WTC11 (cell line): ENCODE measurements at regions not wholly inside any gene's neighbourhood (a gene's known extent, or its start where the extent isn't known, plus 50 kb on each side); places are given as distances from the start of the nearest gene placed in this dataset.

Experiments
- ATAC-seq: fragments of 200-7000 bp; cut with Tn5 transposase; 2 replicates; pipeline ENCODE4 v1.10.0; 2021; ENCODE audit warnings: mild to moderate bottlenecking, moderate library complexity
- CTCF ChIA-PET: fragments of 300-600 bp; sonication (Branson Sonifier 250); formaldehyde crosslinking; loops from one replicate; lab custom pipeline; 2021; ENCODE audit warnings: antibody characterized with exemption; lab: Charles Lee
- POLR2A ChIA-PET: fragments of 350-600 bp; sonication (Branson Sonifier 250); formaldehyde crosslinking; loops from one replicate; lab custom pipeline; 2021; ENCODE audit warnings: antibody characterized with exemption; lab: Charles Lee
- DNase-seq: peaks from one replicate; pipeline ENCODE4 v3.0.0; 2021; ENCODE audit warnings: low spot score
- H3K27ac Mint-ChIP-seq: 2 replicates; pipeline ENCODE4 v1.8.0; 2021; ENCODE audit warnings: mixed read lengths
- H3K27me3 Mint-ChIP-seq: 2 replicates; pipeline ENCODE4 v1.8.0; 2021; ENCODE audit warnings: low read depth, mild to moderate bottlenecking, moderate library complexity, mixed read lengths
- H3K36me3 Mint-ChIP-seq: 2 replicates; pipeline ENCODE4 v1.8.0; 2021; ENCODE audit warnings: mixed read lengths
- H3K4me1 Mint-ChIP-seq: 2 replicates; pipeline ENCODE4 v1.8.0; 2022; ENCODE audit warnings: mixed read lengths
- H3K4me3 Mint-ChIP-seq: 2 replicates; pipeline ENCODE4 v1.8.0; 2021; ENCODE audit warnings: mild to moderate bottlenecking, moderate library complexity, mixed read lengths
- H3K9me3 Mint-ChIP-seq: 2 replicates; pipeline ENCODE4 v1.8.0; 2021; ENCODE audit warnings: mixed read lengths
- ELF4 ChIP-seq: sonication (generic); formaldehyde crosslinking; IDR thresholded peaks from 2 replicates; pipeline ENCODE4 v1.8.1; 2022; ENCODE audit warnings: low read depth, mild to moderate bottlenecking, moderate library complexity, missing genetic modification reagents
- FOXK1 ChIP-seq: sonication (generic); formaldehyde crosslinking; IDR thresholded peaks from 2 replicates; pipeline ENCODE4 v1.8.0; 2022; ENCODE audit warnings: mild to moderate bottlenecking, moderate library complexity, missing genetic modification reagents
- MXD4 ChIP-seq: fragments of 250-450 bp; sonication (Bioruptor Pico); IDR thresholded peaks from 2 replicates; pipeline ENCODE4 v1.8.0; 2021; ENCODE audit warnings: mild to moderate bottlenecking, moderate library complexity, borderline replicate concordance
- NR2C2 ChIP-seq: sonication (generic); formaldehyde crosslinking; IDR thresholded peaks from 2 replicates; pipeline ENCODE4 v1.8.0; 2022; ENCODE audit warnings: mild to moderate bottlenecking, missing genetic modification reagents
- TEAD4 ChIP-seq: sonication (generic); formaldehyde crosslinking; IDR thresholded peaks from 2 replicates; pipeline ENCODE4 v1.8.0; 2022; ENCODE audit warnings: mild to moderate bottlenecking, missing genetic modification reagents
- TP53 ChIP-seq: sonication (generic); formaldehyde crosslinking; IDR thresholded peaks from 2 replicates; pipeline ENCODE4 v1.8.1; 2023; ENCODE audit warnings: mild to moderate bottlenecking, missing genetic modification reagents
- ZNF121 ChIP-seq: sonication (generic); formaldehyde crosslinking; IDR thresholded peaks from 2 replicates; pipeline ENCODE4 v1.8.0; 2023; ENCODE audit warnings: missing genetic modification reagents
- ZNF396 ChIP-seq: fragments of 250-450 bp; sonication (Bioruptor Pico); IDR thresholded peaks from 2 replicates; pipeline ENCODE4 v1.8.0; 2021; ENCODE audit warnings: mild to moderate bottlenecking, moderate library complexity, borderline replicate concordance
- ZNF423 ChIP-seq: fragments of 250-450 bp; sonication (Bioruptor Pico); IDR thresholded peaks from 2 replicates; pipeline ENCODE4 v2.1.2; 2022; ENCODE audit warnings: mild to moderate bottlenecking, moderate library complexity
- TF ChIP-seq, protein P1 (sequence below): sonication (generic); formaldehyde crosslinking; IDR thresholded peaks from 2 replicates; pipeline ENCODE4 v1.8.0; 2023; ENCODE audit warnings: missing genetic modification reagents, mild to moderate bottlenecking, borderline replicate concordance
- TF ChIP-seq, protein P2 (sequence below): sonication (generic); formaldehyde crosslinking; IDR thresholded peaks from 2 replicates; pipeline ENCODE4 v1.8.0; 2022; ENCODE audit warnings: mild to moderate bottlenecking, missing genetic modification reagents
- TF ChIP-seq, protein P3 (sequence below): fragments of 200-600 bp; IDR thresholded peaks from 2 replicates; pipeline ENCODE4 v1.8.0; 2022; ENCODE audit warnings: antibody characterized with exemption
- TF ChIP-seq, protein P4 (sequence below): sonication (generic); formaldehyde crosslinking; IDR thresholded peaks from 2 replicates; pipeline ENCODE4 v1.8.1; 2022; ENCODE audit warnings: low read depth, missing genetic modification reagents, borderline replicate concordance
- TF ChIP-seq, protein P5 (sequence below): sonication (generic); formaldehyde crosslinking; IDR thresholded peaks from 2 replicates; pipeline ENCODE4 v1.8.1; 2022; ENCODE audit warnings: mild to moderate bottlenecking, moderate library complexity, missing genetic modification reagents
- TF ChIP-seq, protein P6 (sequence below): sonication (generic); formaldehyde crosslinking; IDR thresholded peaks from 2 replicates; pipeline ENCODE4 v1.8.0; 2023; ENCODE audit warnings: mild to moderate bottlenecking, missing genetic modification reagents
- TF ChIP-seq, protein P7 (sequence below): sonication (generic); formaldehyde crosslinking; IDR thresholded peaks from 2 replicates; pipeline ENCODE4 v1.8.1; 2022; ENCODE audit warnings: mild to moderate bottlenecking, missing genetic modification reagents, moderate library complexity, borderline replicate concordance
- TF ChIP-seq, protein P8 (sequence below): sonication (generic); formaldehyde crosslinking; IDR thresholded peaks from 2 replicates; pipeline ENCODE4 v1.8.1; 2023; ENCODE audit warnings: mild to moderate bottlenecking, missing genetic modification reagents, borderline replicate concordance

DNA sequence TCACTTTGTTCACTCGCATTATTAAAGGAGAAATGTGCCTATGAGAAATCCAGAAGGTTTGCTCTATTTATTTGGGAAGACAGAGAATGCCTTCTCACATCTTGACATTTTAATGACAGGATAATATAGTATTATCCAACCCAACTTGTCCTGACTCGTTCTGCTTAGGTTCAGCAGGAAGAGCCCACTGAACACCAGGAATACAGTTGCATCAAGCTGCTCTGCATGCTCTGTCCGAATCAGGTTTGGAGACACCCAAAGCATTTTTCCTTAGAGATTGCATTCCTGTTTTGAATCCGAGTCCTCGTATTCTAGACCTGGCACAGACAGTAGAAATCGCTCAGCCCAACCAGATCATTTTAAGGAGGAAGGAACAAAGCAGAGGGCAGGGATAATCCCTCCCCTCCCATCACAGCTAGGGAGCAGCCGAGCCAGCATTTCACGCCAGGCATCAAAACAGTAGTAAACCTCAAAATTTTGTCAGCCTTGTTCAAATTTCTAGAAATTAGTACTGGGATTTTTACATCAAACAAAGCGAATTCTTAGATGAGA lies 837.4 kb upstream of the ID2 start (continued):
- TF ChIP-seq, protein P1, sequence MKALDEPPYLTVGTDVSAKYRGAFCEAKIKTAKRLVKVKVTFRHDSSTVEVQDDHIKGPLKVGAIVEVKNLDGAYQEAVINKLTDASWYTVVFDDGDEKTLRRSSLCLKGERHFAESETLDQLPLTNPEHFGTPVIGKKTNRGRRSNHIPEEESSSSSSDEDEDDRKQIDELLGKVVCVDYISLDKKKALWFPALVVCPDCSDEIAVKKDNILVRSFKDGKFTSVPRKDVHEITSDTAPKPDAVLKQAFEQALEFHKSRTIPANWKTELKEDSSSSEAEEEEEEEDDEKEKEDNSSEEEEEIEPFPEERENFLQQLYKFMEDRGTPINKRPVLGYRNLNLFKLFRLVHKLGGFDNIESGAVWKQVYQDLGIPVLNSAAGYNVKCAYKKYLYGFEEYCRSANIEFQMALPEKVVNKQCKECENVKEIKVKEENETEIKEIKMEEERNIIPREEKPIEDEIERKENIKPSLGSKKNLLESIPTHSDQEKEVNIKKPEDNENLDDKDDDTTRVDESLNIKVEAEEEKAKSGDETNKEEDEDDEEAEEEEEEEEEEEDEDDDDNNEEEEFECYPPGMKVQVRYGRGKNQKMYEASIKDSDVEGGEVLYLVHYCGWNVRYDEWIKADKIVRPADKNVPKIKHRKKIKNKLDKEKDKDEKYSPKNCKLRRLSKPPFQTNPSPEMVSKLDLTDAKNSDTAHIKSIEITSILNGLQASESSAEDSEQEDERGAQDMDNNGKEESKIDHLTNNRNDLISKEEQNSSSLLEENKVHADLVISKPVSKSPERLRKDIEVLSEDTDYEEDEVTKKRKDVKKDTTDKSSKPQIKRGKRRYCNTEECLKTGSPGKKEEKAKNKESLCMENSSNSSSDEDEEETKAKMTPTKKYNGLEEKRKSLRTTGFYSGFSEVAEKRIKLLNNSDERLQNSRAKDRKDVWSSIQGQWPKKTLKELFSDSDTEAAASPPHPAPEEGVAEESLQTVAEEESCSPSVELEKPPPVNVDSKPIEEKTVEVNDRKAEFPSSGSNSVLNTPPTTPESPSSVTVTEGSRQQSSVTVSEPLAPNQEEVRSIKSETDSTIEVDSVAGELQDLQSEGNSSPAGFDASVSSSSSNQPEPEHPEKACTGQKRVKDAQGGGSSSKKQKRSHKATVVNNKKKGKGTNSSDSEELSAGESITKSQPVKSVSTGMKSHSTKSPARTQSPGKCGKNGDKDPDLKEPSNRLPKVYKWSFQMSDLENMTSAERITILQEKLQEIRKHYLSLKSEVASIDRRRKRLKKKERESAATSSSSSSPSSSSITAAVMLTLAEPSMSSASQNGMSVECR (CRISPR knock-in tag): no peak
- TF ChIP-seq, protein P2, sequence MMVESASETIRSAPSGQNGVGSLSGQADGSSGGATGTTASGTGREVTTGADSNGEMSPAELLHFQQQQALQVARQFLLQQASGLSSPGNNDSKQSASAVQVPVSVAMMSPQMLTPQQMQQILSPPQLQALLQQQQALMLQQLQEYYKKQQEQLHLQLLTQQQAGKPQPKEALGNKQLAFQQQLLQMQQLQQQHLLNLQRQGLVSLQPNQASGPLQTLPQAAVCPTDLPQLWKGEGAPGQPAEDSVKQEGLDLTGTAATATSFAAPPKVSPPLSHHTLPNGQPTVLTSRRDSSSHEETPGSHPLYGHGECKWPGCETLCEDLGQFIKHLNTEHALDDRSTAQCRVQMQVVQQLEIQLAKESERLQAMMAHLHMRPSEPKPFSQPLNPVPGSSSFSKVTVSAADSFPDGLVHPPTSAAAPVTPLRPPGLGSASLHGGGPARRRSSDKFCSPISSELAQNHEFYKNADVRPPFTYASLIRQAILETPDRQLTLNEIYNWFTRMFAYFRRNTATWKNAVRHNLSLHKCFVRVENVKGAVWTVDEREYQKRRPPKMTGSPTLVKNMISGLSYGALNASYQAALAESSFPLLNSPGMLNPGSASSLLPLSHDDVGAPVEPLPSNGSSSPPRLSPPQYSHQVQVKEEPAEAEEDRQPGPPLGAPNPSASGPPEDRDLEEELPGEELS: no peak
- TF ChIP-seq ZNF396 (CRISPR knock-in tag): no peak
- TF ChIP-seq, protein P3, sequence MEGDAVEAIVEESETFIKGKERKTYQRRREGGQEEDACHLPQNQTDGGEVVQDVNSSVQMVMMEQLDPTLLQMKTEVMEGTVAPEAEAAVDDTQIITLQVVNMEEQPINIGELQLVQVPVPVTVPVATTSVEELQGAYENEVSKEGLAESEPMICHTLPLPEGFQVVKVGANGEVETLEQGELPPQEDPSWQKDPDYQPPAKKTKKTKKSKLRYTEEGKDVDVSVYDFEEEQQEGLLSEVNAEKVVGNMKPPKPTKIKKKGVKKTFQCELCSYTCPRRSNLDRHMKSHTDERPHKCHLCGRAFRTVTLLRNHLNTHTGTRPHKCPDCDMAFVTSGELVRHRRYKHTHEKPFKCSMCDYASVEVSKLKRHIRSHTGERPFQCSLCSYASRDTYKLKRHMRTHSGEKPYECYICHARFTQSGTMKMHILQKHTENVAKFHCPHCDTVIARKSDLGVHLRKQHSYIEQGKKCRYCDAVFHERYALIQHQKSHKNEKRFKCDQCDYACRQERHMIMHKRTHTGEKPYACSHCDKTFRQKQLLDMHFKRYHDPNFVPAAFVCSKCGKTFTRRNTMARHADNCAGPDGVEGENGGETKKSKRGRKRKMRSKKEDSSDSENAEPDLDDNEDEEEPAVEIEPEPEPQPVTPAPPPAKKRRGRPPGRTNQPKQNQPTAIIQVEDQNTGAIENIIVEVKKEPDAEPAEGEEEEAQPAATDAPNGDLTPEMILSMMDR: no peak
- TF ChIP-seq, protein P4, sequence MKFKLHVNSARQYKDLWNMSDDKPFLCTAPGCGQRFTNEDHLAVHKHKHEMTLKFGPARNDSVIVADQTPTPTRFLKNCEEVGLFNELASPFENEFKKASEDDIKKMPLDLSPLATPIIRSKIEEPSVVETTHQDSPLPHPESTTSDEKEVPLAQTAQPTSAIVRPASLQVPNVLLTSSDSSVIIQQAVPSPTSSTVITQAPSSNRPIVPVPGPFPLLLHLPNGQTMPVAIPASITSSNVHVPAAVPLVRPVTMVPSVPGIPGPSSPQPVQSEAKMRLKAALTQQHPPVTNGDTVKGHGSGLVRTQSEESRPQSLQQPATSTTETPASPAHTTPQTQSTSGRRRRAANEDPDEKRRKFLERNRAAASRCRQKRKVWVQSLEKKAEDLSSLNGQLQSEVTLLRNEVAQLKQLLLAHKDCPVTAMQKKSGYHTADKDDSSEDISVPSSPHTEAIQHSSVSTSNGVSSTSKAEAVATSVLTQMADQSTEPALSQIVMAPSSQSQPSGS (CRISPR knock-in tag): no peak

DNA sequence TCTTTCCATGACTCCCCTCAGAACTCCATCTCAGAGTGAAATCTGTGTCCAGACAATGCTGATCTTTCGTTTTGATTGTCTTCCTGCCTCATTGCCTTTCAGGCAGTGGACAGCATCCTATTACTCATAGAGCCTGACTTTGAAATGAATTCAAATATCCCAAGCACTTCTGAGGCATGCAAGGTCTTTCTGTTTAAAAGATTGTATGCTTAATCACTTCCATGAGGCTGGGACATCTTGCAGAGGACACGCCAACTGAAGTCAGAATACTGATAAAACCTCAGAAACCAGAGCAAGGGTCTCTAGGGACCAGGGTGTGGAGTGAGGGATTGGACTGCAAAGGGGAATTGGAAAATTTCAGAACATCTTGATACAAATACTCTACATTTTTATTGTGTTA lies 836.5 kb upstream of the ID2 start:
- Mint-ChIP-seq H3K27ac (no peak overlapping the region), H3K27me3 (no peaks in the 10 kb centered on the region; the same call in 1 of the 2 replicates), H3K9me3 (peaks cover 29% of the 10 kb centered on the region), H3K4me1 (peaks cover 14% of the 10 kb centered on the region), H3K36me3 (peaks cover 21% of the 10 kb centered on the region), H3K4me3 (no peak overlapping the region)
- DNase-seq (no peak), ATAC-seq (no peak)
- ChIA-PET POLR2A (no interaction called here), CTCF (no interaction called here)
- TF ChIP-seq NR2C2 (CRISPR knock-in tag): no peak
- TF ChIP-seq, protein P5, sequence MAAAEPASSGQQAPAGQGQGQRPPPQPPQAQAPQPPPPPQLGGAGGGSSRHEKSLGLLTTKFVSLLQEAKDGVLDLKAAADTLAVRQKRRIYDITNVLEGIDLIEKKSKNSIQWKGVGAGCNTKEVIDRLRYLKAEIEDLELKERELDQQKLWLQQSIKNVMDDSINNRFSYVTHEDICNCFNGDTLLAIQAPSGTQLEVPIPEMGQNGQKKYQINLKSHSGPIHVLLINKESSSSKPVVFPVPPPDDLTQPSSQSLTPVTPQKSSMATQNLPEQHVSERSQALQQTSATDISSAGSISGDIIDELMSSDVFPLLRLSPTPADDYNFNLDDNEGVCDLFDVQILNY (CRISPR knock-in tag): no peak
- TF ChIP-seq ELF4: no peak
- TF ChIP-seq ZNF423 (CRISPR knock-in tag): no peak
- no peak for TF ChIP-seq TEAD4 (CRISPR knock-in tag)
- TF ChIP-seq, protein P6, sequence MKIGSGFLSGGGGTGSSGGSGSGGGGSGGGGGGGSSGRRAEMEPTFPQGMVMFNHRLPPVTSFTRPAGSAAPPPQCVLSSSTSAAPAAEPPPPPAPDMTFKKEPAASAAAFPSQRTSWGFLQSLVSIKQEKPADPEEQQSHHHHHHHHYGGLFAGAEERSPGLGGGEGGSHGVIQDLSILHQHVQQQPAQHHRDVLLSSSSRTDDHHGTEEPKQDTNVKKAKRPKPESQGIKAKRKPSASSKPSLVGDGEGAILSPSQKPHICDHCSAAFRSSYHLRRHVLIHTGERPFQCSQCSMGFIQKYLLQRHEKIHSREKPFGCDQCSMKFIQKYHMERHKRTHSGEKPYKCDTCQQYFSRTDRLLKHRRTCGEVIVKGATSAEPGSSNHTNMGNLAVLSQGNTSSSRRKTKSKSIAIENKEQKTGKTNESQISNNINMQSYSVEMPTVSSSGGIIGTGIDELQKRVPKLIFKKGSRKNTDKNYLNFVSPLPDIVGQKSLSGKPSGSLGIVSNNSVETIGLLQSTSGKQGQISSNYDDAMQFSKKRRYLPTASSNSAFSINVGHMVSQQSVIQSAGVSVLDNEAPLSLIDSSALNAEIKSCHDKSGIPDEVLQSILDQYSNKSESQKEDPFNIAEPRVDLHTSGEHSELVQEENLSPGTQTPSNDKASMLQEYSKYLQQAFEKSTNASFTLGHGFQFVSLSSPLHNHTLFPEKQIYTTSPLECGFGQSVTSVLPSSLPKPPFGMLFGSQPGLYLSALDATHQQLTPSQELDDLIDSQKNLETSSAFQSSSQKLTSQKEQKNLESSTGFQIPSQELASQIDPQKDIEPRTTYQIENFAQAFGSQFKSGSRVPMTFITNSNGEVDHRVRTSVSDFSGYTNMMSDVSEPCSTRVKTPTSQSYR: no peak
- no peak for TF ChIP-seq ZNF121 (CRISPR knock-in tag)
- TF ChIP-seq, protein P7, sequence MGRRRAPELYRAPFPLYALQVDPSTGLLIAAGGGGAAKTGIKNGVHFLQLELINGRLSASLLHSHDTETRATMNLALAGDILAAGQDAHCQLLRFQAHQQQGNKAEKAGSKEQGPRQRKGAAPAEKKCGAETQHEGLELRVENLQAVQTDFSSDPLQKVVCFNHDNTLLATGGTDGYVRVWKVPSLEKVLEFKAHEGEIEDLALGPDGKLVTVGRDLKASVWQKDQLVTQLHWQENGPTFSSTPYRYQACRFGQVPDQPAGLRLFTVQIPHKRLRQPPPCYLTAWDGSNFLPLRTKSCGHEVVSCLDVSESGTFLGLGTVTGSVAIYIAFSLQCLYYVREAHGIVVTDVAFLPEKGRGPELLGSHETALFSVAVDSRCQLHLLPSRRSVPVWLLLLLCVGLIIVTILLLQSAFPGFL (CRISPR knock-in tag): no peak
- TF ChIP-seq TP53: no peak
- TF ChIP-seq, protein P8, sequence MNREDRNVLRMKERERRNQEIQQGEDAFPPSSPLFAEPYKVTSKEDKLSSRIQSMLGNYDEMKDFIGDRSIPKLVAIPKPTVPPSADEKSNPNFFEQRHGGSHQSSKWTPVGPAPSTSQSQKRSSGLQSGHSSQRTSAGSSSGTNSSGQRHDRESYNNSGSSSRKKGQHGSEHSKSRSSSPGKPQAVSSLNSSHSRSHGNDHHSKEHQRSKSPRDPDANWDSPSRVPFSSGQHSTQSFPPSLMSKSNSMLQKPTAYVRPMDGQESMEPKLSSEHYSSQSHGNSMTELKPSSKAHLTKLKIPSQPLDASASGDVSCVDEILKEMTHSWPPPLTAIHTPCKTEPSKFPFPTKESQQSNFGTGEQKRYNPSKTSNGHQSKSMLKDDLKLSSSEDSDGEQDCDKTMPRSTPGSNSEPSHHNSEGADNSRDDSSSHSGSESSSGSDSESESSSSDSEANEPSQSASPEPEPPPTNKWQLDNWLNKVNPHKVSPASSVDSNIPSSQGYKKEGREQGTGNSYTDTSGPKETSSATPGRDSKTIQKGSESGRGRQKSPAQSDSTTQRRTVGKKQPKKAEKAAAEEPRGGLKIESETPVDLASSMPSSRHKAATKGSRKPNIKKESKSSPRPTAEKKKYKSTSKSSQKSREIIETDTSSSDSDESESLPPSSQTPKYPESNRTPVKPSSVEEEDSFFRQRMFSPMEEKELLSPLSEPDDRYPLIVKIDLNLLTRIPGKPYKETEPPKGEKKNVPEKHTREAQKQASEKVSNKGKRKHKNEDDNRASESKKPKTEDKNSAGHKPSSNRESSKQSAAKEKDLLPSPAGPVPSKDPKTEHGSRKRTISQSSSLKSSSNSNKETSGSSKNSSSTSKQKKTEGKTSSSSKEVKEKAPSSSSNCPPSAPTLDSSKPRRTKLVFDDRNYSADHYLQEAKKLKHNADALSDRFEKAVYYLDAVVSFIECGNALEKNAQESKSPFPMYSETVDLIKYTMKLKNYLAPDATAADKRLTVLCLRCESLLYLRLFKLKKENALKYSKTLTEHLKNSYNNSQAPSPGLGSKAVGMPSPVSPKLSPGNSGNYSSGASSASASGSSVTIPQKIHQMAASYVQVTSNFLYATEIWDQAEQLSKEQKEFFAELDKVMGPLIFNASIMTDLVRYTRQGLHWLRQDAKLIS (CRISPR knock-in tag): no peak
- no peak for TF ChIP-seq MXD4 (CRISPR knock-in tag)
- TF ChIP-seq FOXK1: no peak
